Ishikawa (cell line): ENCODE measurements at regions not wholly inside any gene's neighbourhood (a gene's known extent, or its start where the extent isn't known, plus 50 kb on each side); places are given as distances from the start of the nearest gene placed in this dataset.

Source experiments
- CEBPB ChIP-seq: IDR thresholded peaks from 2 replicates; pipeline ENCODE4 v1.6.1; 2012
- CREB1 ChIP-seq: IDR thresholded peaks from 2 replicates; pipeline ENCODE4 v1.6.1; 2012; ENCODE audit warnings: low read depth
- EGR1 ChIP-seq: IDR thresholded peaks from 2 replicates; pipeline ENCODE4 v1.6.1; 2012
- EP300 ChIP-seq: IDR thresholded peaks from 2 replicates; pipeline ENCODE4 v1.6.1; 2012; ENCODE audit warnings: borderline replicate concordance
- FOXM1 ChIP-seq: IDR thresholded peaks from 2 replicates; pipeline ENCODE4 v1.6.1; 2012; ENCODE audit warnings: low read depth, borderline replicate concordance
- NFIC ChIP-seq: IDR thresholded peaks from 2 replicates; pipeline ENCODE4 v1.6.1; 2012
- RAD21 ChIP-seq: IDR thresholded peaks from 2 replicates; pipeline ENCODE4 v1.6.1; 2012; ENCODE audit warnings: low read depth
- TAF1 ChIP-seq: IDR thresholded peaks from 2 replicates; pipeline ENCODE4 v1.6.1; 2012; ENCODE audit warnings: low read depth, mild to moderate bottlenecking
- TCF12 ChIP-seq: IDR thresholded peaks from 2 replicates; pipeline ENCODE4 v1.6.1; 2012; ENCODE audit warnings: low read depth
- TEAD4 ChIP-seq: IDR thresholded peaks from 2 replicates; pipeline ENCODE4 v1.6.1; 2012
- YY1 ChIP-seq: IDR thresholded peaks from 2 replicates; pipeline ENCODE4 v1.6.1; 2012; ENCODE audit warnings: low read depth
- ZBTB7A ChIP-seq: IDR thresholded peaks from 2 replicates; pipeline ENCODE4 v1.6.1; 2012; ENCODE audit warnings: low read depth
- TF ChIP-seq, protein P1 (sequence below): IDR thresholded peaks from 2 replicates; pipeline ENCODE4 v1.6.1; 2012
- TF ChIP-seq, protein P2 (sequence below): IDR thresholded peaks from 2 replicates; pipeline ENCODE4 v1.6.1; 2012
- TF ChIP-seq, protein P3 (sequence below): IDR thresholded peaks from 2 replicates; pipeline ENCODE4 v1.6.1; 2012; ENCODE audit warnings: low read depth, mild to moderate bottlenecking

DNA sequence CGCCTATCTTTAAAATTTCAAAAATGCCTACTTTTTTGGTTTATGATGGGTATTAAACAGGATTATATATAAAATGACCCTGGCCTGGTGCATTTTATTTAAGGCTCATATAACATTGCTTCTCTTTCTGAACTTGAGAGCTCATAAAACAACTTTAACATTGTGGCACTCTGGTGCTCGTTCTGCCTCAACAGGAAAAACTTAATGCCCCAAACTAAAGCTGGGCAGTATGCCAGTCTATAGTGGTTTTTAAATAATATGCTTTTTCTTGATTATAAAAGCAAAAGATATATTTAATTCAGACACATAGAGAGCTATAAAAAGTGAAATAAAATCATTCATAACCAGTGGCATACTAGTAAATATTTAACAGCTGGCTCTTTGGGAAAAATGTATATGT, 269.3 kb upstream of the GULP1 start:
- TF ChIP-seq CEBPB (no peak), TAF1 (no peak), EGR1 (no peak), EP300 (no peak), RAD21 (no peak), YY1 (no peak), CREB1 (no peak), TEAD4 (no peak), NFIC (no peak), FOXM1 (no peak), TCF12 (no peak), ZBTB7A (no peak)
- TF ChIP-seq, protein P1, sequence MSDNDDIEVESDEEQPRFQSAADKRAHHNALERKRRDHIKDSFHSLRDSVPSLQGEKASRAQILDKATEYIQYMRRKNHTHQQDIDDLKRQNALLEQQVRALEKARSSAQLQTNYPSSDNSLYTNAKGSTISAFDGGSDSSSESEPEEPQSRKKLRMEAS: no peak
- TF ChIP-seq, protein P2, sequence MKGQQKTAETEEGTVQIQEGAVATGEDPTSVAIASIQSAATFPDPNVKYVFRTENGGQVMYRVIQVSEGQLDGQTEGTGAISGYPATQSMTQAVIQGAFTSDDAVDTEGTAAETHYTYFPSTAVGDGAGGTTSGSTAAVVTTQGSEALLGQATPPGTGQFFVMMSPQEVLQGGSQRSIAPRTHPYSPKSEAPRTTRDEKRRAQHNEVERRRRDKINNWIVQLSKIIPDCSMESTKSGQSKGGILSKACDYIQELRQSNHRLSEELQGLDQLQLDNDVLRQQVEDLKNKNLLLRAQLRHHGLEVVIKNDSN: no peak
- TF ChIP-seq, protein P3, sequence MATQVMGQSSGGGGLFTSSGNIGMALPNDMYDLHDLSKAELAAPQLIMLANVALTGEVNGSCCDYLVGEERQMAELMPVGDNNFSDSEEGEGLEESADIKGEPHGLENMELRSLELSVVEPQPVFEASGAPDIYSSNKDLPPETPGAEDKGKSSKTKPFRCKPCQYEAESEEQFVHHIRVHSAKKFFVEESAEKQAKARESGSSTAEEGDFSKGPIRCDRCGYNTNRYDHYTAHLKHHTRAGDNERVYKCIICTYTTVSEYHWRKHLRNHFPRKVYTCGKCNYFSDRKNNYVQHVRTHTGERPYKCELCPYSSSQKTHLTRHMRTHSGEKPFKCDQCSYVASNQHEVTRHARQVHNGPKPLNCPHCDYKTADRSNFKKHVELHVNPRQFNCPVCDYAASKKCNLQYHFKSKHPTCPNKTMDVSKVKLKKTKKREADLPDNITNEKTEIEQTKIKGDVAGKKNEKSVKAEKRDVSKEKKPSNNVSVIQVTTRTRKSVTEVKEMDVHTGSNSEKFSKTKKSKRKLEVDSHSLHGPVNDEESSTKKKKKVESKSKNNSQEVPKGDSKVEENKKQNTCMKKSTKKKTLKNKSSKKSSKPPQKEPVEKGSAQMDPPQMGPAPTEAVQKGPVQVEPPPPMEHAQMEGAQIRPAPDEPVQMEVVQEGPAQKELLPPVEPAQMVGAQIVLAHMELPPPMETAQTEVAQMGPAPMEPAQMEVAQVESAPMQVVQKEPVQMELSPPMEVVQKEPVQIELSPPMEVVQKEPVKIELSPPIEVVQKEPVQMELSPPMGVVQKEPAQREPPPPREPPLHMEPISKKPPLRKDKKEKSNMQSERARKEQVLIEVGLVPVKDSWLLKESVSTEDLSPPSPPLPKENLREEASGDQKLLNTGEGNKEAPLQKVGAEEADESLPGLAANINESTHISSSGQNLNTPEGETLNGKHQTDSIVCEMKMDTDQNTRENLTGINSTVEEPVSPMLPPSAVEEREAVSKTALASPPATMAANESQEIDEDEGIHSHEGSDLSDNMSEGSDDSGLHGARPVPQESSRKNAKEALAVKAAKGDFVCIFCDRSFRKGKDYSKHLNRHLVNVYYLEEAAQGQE: no peak

DNA sequence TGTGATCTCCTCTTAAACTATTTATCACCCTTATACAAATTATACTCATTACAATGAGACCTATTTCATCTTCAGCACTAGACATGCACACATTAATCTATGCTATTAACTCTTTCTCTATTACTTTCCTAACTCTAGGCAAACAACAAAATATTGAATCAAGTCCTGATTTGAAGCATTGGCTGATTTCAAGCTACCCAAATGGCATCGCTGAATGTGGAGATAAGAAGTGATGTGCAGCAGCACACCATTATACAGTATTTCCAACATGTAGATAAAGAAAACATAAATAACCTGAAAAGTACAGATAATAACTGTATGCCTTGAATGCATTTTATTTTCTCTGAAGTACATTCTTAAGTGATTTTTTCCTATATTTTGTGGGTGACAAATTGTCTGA, 268.6 kb upstream of the GULP1 start:
- no peak for TF ChIP-seq EGR1
- TF ChIP-seq ZBTB7A: no peak
- no peak for TF ChIP-seq CEBPB
- TF ChIP-seq TEAD4: no peak
- no peak for TF ChIP-seq EP300
- TF ChIP-seq, protein P1: no peak
- TF ChIP-seq, protein P2: no peak
- TF ChIP-seq YY1: no peak
- no peak for TF ChIP-seq NFIC
- TF ChIP-seq FOXM1: no peak
- TF ChIP-seq TCF12: no peak
- TF ChIP-seq TAF1: no peak
- no peak for TF ChIP-seq RAD21

DNA sequence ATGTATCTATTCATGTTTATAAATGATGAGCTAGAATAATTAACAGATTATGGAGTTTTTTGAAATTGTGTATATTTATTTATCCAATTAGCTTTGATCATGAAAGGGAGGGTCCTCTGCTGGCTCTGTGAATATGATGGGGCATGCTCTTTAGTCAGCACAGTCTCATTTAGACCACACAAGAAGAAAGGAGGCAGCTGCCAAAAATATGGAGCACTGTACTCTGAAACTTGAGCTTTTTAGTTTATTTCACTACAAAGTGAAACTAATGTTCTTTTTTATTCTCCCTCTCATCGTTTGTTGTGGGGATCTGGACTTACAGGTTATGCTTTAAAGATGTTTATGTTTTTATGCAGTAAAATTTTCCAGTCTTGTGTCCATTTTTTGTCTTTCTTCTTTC, 266.9 kb upstream of the GULP1 start:
- TF ChIP-seq, protein P2: no peak
- TF ChIP-seq YY1 (no peak), NFIC (no peak), TEAD4 (no peak)

DNA sequence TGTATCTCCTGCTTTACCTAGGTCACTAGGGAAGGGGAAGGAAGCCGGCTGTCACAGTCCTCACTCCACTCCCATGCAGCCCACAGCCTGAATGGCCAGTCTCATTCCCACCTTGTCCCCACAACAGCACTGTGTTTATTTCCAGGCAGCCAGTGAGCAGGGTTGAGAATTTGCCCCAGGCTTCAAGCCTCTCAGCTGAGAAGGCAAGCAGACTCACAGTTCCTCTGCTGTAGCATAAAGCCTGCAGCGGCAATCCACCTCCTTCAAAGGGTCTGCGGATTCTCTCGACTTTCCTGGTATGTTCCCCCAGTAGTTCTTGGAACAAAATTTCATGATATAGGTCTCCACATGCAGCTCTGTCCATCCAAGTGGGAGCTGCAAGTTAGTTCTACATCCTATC, 262.9 kb upstream of the GULP1 start:
- no peak for TF ChIP-seq EP300
- TF ChIP-seq, protein P1: no peak
- TF ChIP-seq CEBPB: no peak
- TF ChIP-seq TCF12: no peak

DNA sequence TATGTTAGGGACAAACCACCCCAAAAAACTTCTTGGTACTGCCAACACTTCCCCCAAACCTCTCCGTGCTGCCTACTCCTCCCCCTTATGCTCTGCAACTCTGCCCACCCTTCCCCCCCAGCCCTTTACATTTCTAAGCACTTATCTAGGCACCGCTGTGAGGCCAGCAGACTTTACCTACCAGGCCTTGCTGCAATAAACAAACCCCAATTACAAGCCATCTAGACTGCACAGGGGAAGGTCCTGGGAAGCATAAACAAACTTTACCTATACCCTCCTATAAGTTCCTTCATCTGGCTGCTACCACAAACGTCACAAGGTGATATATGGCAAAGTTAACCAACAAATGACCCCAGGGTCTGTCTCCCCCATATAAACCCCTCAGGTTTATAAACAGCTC, 259.4 kb upstream of the GULP1 start:
- TF ChIP-seq FOXM1 (no peak), EGR1 (no peak), NFIC (no peak), TAF1 (no peak), YY1 (no peak), CEBPB (no peak), TEAD4 (no peak), CREB1 (no peak), RAD21 (no peak), EP300 (no peak), TCF12 (no peak), ZBTB7A (no peak)
- TF ChIP-seq, protein P1: no peak
- TF ChIP-seq, protein P3: no peak
- TF ChIP-seq, protein P2: no peak
